K562 (cell line): ENCODE measurements at regions not wholly inside any gene's neighbourhood (a gene's known extent, or its start where the extent isn't known, plus 50 kb on each side); places are given as distances from the start of the nearest gene placed in this dataset.

Experiments
- MAFG ChIP-seq: fragments of 450-650 bp; conservative IDR thresholded peaks from 2 replicates; pipeline ENCODE4 v1.6.1; 2016; ENCODE audit warnings: missing genetic modification characterization, missing compliant biosample characterization
- NR2C2 ChIP-seq, 2 experiments: fragments of 200-800 bp in 1 of 2; sonication (Bioruptor generic) in 1 of 2; sonication (generic) in 1 of 2; formaldehyde crosslinking in 1 of 2; IDR thresholded peaks; 2 replicates each; pipeline versions ENCODE4 v1.6.1 to v1.8.0; 2016 to 2022; ENCODE audit warnings: mild to moderate bottlenecking in 1 of 2, missing compliant biosample characterization in 1 of 2, missing genetic modification characterization in 1 of 2, missing genetic modification reagents in 1 of 2
- RFX1 ChIP-seq: fragments of 450-650 bp; IDR thresholded peaks from 2 replicates; pipeline ENCODE4 v1.6.1; 2016; ENCODE audit warnings: mild to moderate bottlenecking, moderate library complexity
- TAF1 ChIP-seq: IDR thresholded peaks from 2 replicates; pipeline ENCODE4 v1.6.1; 2011; ENCODE audit warnings: mild to moderate bottlenecking, low read length, moderate library complexity; ENCODE audit not compliant: insufficient read depth, control insufficient read depth, severe bottlenecking; ENCODE audit errors: extremely low read depth
- TBP ChIP-seq: optimal IDR thresholded peaks from 2 replicates; pipeline ENCODE3; 2011; ENCODE audit warnings: low read depth, low read length, improper control_type of control experiment
- TF ChIP-seq, protein P1 (sequence below), 3 experiments: IDR thresholded peaks in 2 of 3; conservative IDR thresholded peaks in 1 of 3; 2 replicates each; pipeline ENCODE4 v1.5.1; 2011 to 2012; ENCODE audit warnings: low read length in 3 of 3, mild to moderate bottlenecking in 3 of 3, control low read depth in 2 of 3, improper control_type of control experiment in 1 of 3, inconsistent platforms in 1 of 3, low read depth in 1 of 3, mixed read lengths in 1 of 3, moderate library complexity in 1 of 3; ENCODE audit not compliant: insufficient read depth in 2 of 3

DNA sequence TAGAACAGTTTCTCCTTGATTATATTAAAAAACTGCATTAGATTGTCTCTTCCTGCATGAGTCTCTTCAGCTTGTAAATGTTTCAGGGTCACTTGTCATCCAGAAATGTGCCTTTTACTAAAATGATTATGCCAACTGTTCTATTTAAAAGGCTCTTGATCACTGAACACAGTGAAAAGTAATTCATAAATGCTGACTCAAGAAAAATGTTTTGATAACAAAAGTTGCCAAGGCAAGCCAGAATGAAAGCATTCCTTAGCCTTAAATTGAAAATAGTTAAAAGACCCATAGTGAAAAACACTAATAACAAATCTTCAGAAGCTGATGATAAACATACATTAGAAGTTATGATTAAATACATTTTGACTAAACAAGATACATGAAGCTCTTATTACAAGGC, 356.0 kb upstream of the KIF2B start:
- TF ChIP-seq NR2C2 (CRISPR knock-in tag; IDR thresholded peaks at IDR 0.05): no peak
- TF ChIP-seq NR2C2 (tag; IDR thresholded peaks at IDR 0.05): no peak
- no peak for TF ChIP-seq TBP
- no peak for TF ChIP-seq MAFG (tag)
- TF ChIP-seq RFX1: no peak
- TF ChIP-seq TAF1: no peak
- TF ChIP-seq, protein P1, sequence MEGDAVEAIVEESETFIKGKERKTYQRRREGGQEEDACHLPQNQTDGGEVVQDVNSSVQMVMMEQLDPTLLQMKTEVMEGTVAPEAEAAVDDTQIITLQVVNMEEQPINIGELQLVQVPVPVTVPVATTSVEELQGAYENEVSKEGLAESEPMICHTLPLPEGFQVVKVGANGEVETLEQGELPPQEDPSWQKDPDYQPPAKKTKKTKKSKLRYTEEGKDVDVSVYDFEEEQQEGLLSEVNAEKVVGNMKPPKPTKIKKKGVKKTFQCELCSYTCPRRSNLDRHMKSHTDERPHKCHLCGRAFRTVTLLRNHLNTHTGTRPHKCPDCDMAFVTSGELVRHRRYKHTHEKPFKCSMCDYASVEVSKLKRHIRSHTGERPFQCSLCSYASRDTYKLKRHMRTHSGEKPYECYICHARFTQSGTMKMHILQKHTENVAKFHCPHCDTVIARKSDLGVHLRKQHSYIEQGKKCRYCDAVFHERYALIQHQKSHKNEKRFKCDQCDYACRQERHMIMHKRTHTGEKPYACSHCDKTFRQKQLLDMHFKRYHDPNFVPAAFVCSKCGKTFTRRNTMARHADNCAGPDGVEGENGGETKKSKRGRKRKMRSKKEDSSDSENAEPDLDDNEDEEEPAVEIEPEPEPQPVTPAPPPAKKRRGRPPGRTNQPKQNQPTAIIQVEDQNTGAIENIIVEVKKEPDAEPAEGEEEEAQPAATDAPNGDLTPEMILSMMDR (IDR thresholded peaks at IDR 0.05 in 2 of 3, conservative IDR thresholded peaks at IDR 0.05 in 1 of 3; ENCODE audit: insufficient read depth in 2 of 3, low read depth in 1 of 3, low read length in 3 of 3): no peak
